ENCODE measurements at regions not wholly inside any gene's neighbourhood (a gene's known extent, or its start where the extent isn't known, plus 50 kb on each side); places are given as distances from the start of the nearest gene placed in this dataset.

GRCh38 chr3:35549690-35550089, 89.6 kb upstream of the ARPP21 start:
- no peak for TF ChIP-seq CTCF (IDR thresholded peaks at IDR 0.05)
- no peak for TF ChIP-seq POLR2A (IDR thresholded peaks at IDR 0.05)
